ENCODE measurements at regions not wholly inside any gene's neighbourhood (a gene's known extent, or its start where the extent isn't known, plus 50 kb on each side); places are given as distances from the start of the nearest gene placed in this dataset.

- H3K79me2 ChIP-seq (ENCODE audit: control insufficient read depth, insufficient read depth, low read length): no peaks in the 10 kb centered on the region
- Mint-ChIP-seq H3K4me3 (no peak overlapping the region), H3K9me3 (ENCODE audit: insufficient read depth) (no peaks in the 10 kb centered on the region), H3K27me3 (no peaks in the 10 kb centered on the region), H3K4me1 (no peaks in the 10 kb centered on the region), H3K27ac (no peak overlapping the region)
- no peak for TF ChIP-seq EZH2 (IDR thresholded peaks at IDR 0.05; ENCODE audit: borderline replicate concordance, insufficient read depth, low read depth, low read length, poor library complexity, severe bottlenecking)
- no peak for TF ChIP-seq CTCF (IDR thresholded peaks at IDR 0.05)
- H3K9me3 ChIP-seq (ENCODE audit: control extremely low read depth in 1 of 3, control insufficient read depth in 2 of 3, insufficient read depth in 1 of 3, low read length in 2 of 3): peaks cover 0 to 7% (median 0%) of the 10 kb centered on the region in 3 donors
- DNase-seq: no peak
- WGBS (ENCODE audit: insufficient coverage): 87% methylated on average over 3 of the region's 5 CpGs
- H3K4me3 ChIP-seq (ENCODE audit: control extremely low read depth in 1 of 5, extremely low read depth in 1 of 5, insufficient read depth in 1 of 5, low read depth in 2 of 5, low read length in 4 of 5): no peak overlapping the region
- intact Hi-C loops (cut with micrococcal nuclease): no loop called here
- no peak overlapping the region for H3K9ac ChIP-seq (ENCODE audit: low read length)
- ATAC-seq (ENCODE audit: low read depth): no peak
- no peaks in the 10 kb centered on the region for H3K27me3 ChIP-seq (replicated peaks in 1 of 4; ENCODE audit: control extremely low read depth in 1 of 4, control insufficient read depth in 3 of 4, insufficient read depth in 4 of 4, low read length in 3 of 4)
- no peak overlapping the region for H3K27ac ChIP-seq (ENCODE audit: low read length in 2 of 2)
- ChIA-PET CTCF (no interaction called here), POLR2A (no interaction called here)
- no peaks in the 10 kb centered on the region for H4K20me1 ChIP-seq (ENCODE audit: control insufficient read depth, insufficient read depth, low read length, poor library complexity, severe bottlenecking)
- no peak overlapping the region for H3K4me2 ChIP-seq (replicated peaks; ENCODE audit: low read depth, low read length, poor library complexity, severe bottlenecking)
- H3K4me1 ChIP-seq (ENCODE audit: control insufficient read depth in 2 of 2, insufficient read depth in 2 of 2, low read length in 2 of 2): no peaks in the 10 kb centered on the region
- H2AFZ ChIP-seq (ENCODE audit: insufficient read depth, low read depth, low read length, poor library complexity, severe bottlenecking): no peak overlapping the region
- no peaks in the 10 kb centered on the region for H3K36me3 ChIP-seq (replicated peaks in 1 of 2; ENCODE audit: control extremely low read depth in 1 of 2, control insufficient read depth in 1 of 2, extremely low read depth in 1 of 2, insufficient read depth in 2 of 2, low read length in 1 of 2)
These were observed 214.4 kb upstream of the DIO2 start for GRCh38 chr14:80425686-80426085.

- WGBS (ENCODE audit: insufficient coverage): 85% methylated on average over 3 of the region's 4 CpGs
- TF ChIP-seq EZH2 (IDR thresholded peaks at IDR 0.05; ENCODE audit: borderline replicate concordance, insufficient read depth, low read depth, low read length, poor library complexity, severe bottlenecking): no peak
- ChIA-PET POLR2A (no interaction called here), CTCF (no interaction called here)
- no peaks in the 10 kb centered on the region for H3K27me3 ChIP-seq (replicated peaks in 1 of 4; ENCODE audit: control extremely low read depth in 1 of 4, control insufficient read depth in 3 of 4, insufficient read depth in 4 of 4, low read length in 3 of 4)
- no peaks in the 10 kb centered on the region for H3K36me3 ChIP-seq (replicated peaks in 1 of 2; ENCODE audit: control extremely low read depth in 1 of 2, control insufficient read depth in 1 of 2, extremely low read depth in 1 of 2, insufficient read depth in 2 of 2, low read length in 1 of 2)
- H3K27ac ChIP-seq (ENCODE audit: low read length in 2 of 2): no peak overlapping the region
- Mint-ChIP-seq H3K27ac (no peak overlapping the region), H3K4me1 (no peaks in the 10 kb centered on the region), H3K9me3 (ENCODE audit: insufficient read depth) (no peaks in the 10 kb centered on the region), H3K27me3 (no peaks in the 10 kb centered on the region), H3K4me3 (no peak overlapping the region)
- H3K9ac ChIP-seq (ENCODE audit: low read length): no peak overlapping the region
- H3K4me2 ChIP-seq (replicated peaks; ENCODE audit: low read depth, low read length, poor library complexity, severe bottlenecking): no peak overlapping the region
- no peaks in the 10 kb centered on the region for H4K20me1 ChIP-seq (ENCODE audit: control insufficient read depth, insufficient read depth, low read length, poor library complexity, severe bottlenecking)
- no peaks in the 10 kb centered on the region for H3K4me1 ChIP-seq (ENCODE audit: control insufficient read depth in 2 of 2, insufficient read depth in 2 of 2, low read length in 2 of 2)
- H3K9me3 ChIP-seq (ENCODE audit: control extremely low read depth in 1 of 3, control insufficient read depth in 2 of 3, insufficient read depth in 1 of 3, low read length in 2 of 3): peaks cover 0 to 7% (median 0%) of the 10 kb centered on the region in 3 donors
- H3K4me3 ChIP-seq (ENCODE audit: control extremely low read depth in 1 of 5, extremely low read depth in 1 of 5, insufficient read depth in 1 of 5, low read depth in 2 of 5, low read length in 4 of 5): no peak overlapping the region
- no peaks in the 10 kb centered on the region for H3K79me2 ChIP-seq (ENCODE audit: control insufficient read depth, insufficient read depth, low read length)
- H2AFZ ChIP-seq (ENCODE audit: insufficient read depth, low read depth, low read length, poor library complexity, severe bottlenecking): no peak overlapping the region
- intact Hi-C loops (cut with micrococcal nuclease): no loop called here
- ATAC-seq (ENCODE audit: low read depth) (no peak), DNase-seq (no peak)
These were observed 208.5 kb upstream of the DIO2 start for GRCh38 chr14:80419769-80420168.
